HFFc6 (cell line): ENCODE measurements at regions not wholly inside any gene's neighbourhood (a gene's known extent, or its start where the extent isn't known, plus 50 kb on each side); places are given as distances from the start of the nearest gene placed in this dataset.
"Not testable (repeated sequence)": the region's sequence is repeated elsewhere in the genome, so short reads cannot be mapped to it uniquely, and the experiment has no call there.

ENCODE experiments used
- DNase-seq: peaks from one replicate; pipeline ENCODE4 v3.0.0-alpha.2; 2018
- H3K27ac Mint-ChIP-seq: 2 replicates; pipeline ENCODE4 v1.8.0; 2020; ENCODE audit warnings: mild to moderate bottlenecking, mixed read lengths
- H3K27me3 Mint-ChIP-seq: 2 replicates; pipeline ENCODE4 v1.8.0; 2021; ENCODE audit warnings: mild to moderate bottlenecking, moderate library complexity, mixed read lengths; ENCODE audit not compliant: insufficient read depth
- H3K36me3 Mint-ChIP-seq: 2 replicates; pipeline ENCODE4 v1.8.0; 2021; ENCODE audit warnings: low read depth, mixed read lengths
- H3K4me1 Mint-ChIP-seq: 2 replicates; pipeline ENCODE4 v1.8.0; 2020; ENCODE audit warnings: low read depth, mixed read lengths
- H3K4me3 Mint-ChIP-seq: 2 replicates; pipeline ENCODE4 v1.8.0; 2020; ENCODE audit warnings: mild to moderate bottlenecking, moderate library complexity, mixed read lengths
- H3K9me3 Mint-ChIP-seq: 2 replicates; pipeline ENCODE4 v1.8.0; 2020; ENCODE audit warnings: mild to moderate bottlenecking, mixed read lengths
- CTCF ChIP-seq: fragments of 200-600 bp; sonication (generic); IDR thresholded peaks from 2 replicates; pipeline ENCODE4 v1.5.0; 2021; ENCODE audit warnings: antibody characterized with exemption, mild to moderate bottlenecking

GRCh38 chr18:56483386-56483785, 155.0 kb downstream of the TXNL1 start:
- no peak for DNase-seq
- no peaks in the 10 kb centered on the region for H3K4me1 Mint-ChIP-seq
- no peaks in the 10 kb centered on the region for H3K36me3 Mint-ChIP-seq
- TF ChIP-seq CTCF, result no peak
- H3K4me3 Mint-ChIP-seq, result no peak overlapping the region
- no peaks in the 10 kb centered on the region for H3K9me3 Mint-ChIP-seq
- no peak overlapping the region for H3K27ac Mint-ChIP-seq
- peaks cover 12% of the 10 kb centered on the region for H3K27me3 Mint-ChIP-seq

DNA sequence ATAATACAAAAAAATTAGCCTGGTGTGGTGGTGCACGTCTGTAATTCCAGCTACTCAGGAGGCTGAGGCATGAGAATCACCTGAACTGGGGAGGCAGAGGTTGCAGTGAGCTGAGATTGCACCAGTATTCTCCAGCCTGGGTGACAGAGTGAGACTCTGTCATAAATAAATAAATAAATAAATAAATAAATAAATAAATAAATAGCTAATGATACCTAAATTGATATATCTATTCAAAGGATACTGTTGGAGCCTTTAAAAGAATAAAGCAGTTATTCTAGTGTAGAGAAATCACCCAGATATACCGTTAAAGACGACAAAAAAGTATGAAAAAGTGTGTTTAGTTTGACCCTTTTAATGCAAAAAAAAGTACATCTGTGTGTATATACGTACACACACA, 155.6 kb downstream of the TXNL1 start:
- DNase-seq, H3K27me3 Mint-ChIP-seq, H3K27ac Mint-ChIP-seq, H3K4me3 Mint-ChIP-seq, H3K9me3 Mint-ChIP-seq, H3K36me3 Mint-ChIP-seq, H3K4me1 Mint-ChIP-seq: not testable (repeated sequence)

- H3K36me3 Mint-ChIP-seq, result no peaks in the 10 kb centered on the region
- H3K4me1 Mint-ChIP-seq, result no peaks in the 10 kb centered on the region
- no peak overlapping the region for H3K4me3 Mint-ChIP-seq
- no peak overlapping the region for H3K27ac Mint-ChIP-seq
- H3K9me3 Mint-ChIP-seq, result no peaks in the 10 kb centered on the region
- DNase-seq, result no peak
- TF ChIP-seq CTCF, result no peak
- peaks cover 6% of the 10 kb centered on the region for H3K27me3 Mint-ChIP-seq
Observed at GRCh38 chr18:56481751-56482150, 156.6 kb downstream of the TXNL1 start.

DNA sequence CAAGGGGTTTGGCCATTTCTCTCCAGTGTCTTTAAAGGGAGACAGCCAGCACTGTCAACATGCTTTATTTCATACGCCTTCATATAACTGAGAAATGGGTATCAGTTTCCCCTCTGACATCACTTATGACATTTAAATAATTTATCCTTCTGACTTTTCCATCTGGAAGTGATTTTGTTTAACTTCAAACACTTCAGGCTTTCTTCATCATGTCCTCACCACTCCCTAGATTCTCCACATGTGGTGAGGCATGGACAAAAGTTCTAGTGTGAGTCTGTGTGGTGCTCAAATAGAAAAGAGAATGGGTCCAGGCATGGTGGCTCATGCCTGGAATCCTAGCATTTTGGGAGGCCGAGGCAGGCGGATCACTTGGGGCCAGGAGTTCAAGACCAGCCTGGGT, 158.6 kb downstream of the TXNL1 start:
- H3K4me1 Mint-ChIP-seq, result peaks cover 6% of the 10 kb centered on the region; the same call in 1 of the 2 replicates
- no peaks in the 10 kb centered on the region for H3K9me3 Mint-ChIP-seq
- no peak for TF ChIP-seq CTCF
- peaks cover 6% of the 10 kb centered on the region for H3K27me3 Mint-ChIP-seq
- H3K27ac Mint-ChIP-seq, result no peak overlapping the region
- no peaks in the 10 kb centered on the region for H3K36me3 Mint-ChIP-seq
- H3K4me3 Mint-ChIP-seq, result no peak overlapping the region
- no peak for DNase-seq

- no peak for DNase-seq
- H3K4me3 Mint-ChIP-seq, result no peak overlapping the region
- peaks cover 6% of the 10 kb centered on the region; the same call in 1 of the 2 replicates for H3K4me1 Mint-ChIP-seq
- no peaks in the 10 kb centered on the region for H3K9me3 Mint-ChIP-seq
- no peak for TF ChIP-seq CTCF
- peaks cover 7% of the 10 kb centered on the region for H3K27me3 Mint-ChIP-seq
- H3K36me3 Mint-ChIP-seq, result no peaks in the 10 kb centered on the region
- H3K27ac Mint-ChIP-seq, result no peak overlapping the region
Observed at GRCh38 chr18:56475250-56475649, 163.1 kb downstream of the TXNL1 start.

GRCh38 chr18:56473400-56474024, 164.9 kb downstream of the TXNL1 start:
- Mint-ChIP-seq H3K4me1 (peaks cover 12% of the 10 kb centered on the region; the same call in 1 of the 2 replicates), H3K27me3 (peaks cover 6% of the 10 kb centered on the region), H3K27ac (no peak overlapping the region), H3K36me3 (no peaks in the 10 kb centered on the region), H3K4me3 (no peak overlapping the region), H3K9me3 (no peaks in the 10 kb centered on the region)
- no peak for DNase-seq
- no peak for TF ChIP-seq CTCF
